Transverse colon (tissue), 4 donors: ENCODE measurements at regions not wholly inside any gene's neighbourhood (a gene's known extent, or its start where the extent isn't known, plus 50 kb on each side); places are given as distances from the start of the nearest gene placed in this dataset.

Experiments used
- EP300 ChIP-seq: sonication (generic); formaldehyde crosslinking; IDR thresholded peaks from one replicate; pipeline ENCODE4 v1.6.1; 2017; ENCODE audit warnings: antibody characterized with exemption, low read depth
- POLR2A ChIP-seq: fragments of 450-650 bp; IDR thresholded peaks from one replicate; pipeline ENCODE4 v1.6.1; 2016; ENCODE audit warnings: antibody characterized with exemption, mild to moderate bottlenecking, moderate library complexity
- POLR2AphosphoS5 ChIP-seq, 3 donors: sonication (generic); formaldehyde crosslinking; IDR thresholded peaks; one replicate each; pipeline ENCODE4 v1.6.1; 2016; ENCODE audit warnings: antibody characterized with exemption in 3 of 3
- TF ChIP-seq, protein P1 (sequence below), 5 experiments: fragments of 200-600 bp in 3 of 5; fragments of 450-650 bp in 2 of 5; sonication (generic) in 3 of 5; IDR thresholded peaks; 1 replicate in 2 of 5; 2 replicates in 3 of 5; pipeline ENCODE4 v1.5.1; 2016 to 2017; ENCODE audit warnings: antibody characterized with exemption in 5 of 5, inconsistent platforms in 3 of 5, mild to moderate bottlenecking in 2 of 5, moderate library complexity in 1 of 5

DNA sequence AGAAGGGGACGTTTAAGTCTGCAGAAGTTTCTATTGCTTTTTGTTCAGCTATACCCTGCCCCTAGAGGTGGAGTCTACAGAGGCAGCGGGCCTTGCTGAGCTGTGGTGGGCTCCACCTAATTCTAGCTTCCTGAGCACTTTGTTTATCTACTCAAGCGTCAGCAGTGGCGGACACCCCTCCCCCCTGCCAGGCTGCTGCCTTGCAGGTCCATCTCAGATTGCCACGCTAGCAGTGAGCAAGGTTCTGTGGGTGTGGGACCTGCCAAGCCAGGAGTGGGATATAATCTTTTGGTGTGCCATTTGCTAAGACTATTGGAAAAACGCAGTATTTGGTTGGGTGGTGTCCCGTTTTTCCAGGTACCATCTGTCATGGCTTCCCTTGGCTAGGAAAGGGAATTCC lies 147.3 kb upstream of the PRPS1L1 start:
- TF ChIP-seq POLR2A (no peak), EP300 (no peak), POLR2AphosphoS5 (IDR thresholded peaks at IDR 0.05) (no peak)
- TF ChIP-seq, protein P1, sequence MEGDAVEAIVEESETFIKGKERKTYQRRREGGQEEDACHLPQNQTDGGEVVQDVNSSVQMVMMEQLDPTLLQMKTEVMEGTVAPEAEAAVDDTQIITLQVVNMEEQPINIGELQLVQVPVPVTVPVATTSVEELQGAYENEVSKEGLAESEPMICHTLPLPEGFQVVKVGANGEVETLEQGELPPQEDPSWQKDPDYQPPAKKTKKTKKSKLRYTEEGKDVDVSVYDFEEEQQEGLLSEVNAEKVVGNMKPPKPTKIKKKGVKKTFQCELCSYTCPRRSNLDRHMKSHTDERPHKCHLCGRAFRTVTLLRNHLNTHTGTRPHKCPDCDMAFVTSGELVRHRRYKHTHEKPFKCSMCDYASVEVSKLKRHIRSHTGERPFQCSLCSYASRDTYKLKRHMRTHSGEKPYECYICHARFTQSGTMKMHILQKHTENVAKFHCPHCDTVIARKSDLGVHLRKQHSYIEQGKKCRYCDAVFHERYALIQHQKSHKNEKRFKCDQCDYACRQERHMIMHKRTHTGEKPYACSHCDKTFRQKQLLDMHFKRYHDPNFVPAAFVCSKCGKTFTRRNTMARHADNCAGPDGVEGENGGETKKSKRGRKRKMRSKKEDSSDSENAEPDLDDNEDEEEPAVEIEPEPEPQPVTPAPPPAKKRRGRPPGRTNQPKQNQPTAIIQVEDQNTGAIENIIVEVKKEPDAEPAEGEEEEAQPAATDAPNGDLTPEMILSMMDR (IDR thresholded peaks at IDR 0.05), result no peak
